Umbilical cord (tissue), 1 donor: ENCODE measurements at regions not wholly inside any gene's neighbourhood (a gene's known extent, or its start where the extent isn't known, plus 50 kb on each side); places are given as distances from the start of the nearest gene placed in this dataset.

Source experiments
- DNase-seq: peaks from one replicate; pipeline ENCODE4 v3.0.0-alpha.2; 2015; ENCODE audit warnings: low spot score

- DNase-seq: no peak
Measured at GRCh38 chr1:23639460-23640095, 52.0 kb upstream of the RPL11 start.

- no peak for DNase-seq
Measured at GRCh38 chr1:23638786-23639241, 52.8 kb upstream of the RPL11 start.

- DNase-seq: no peak
Measured at GRCh38 chr1:23638188-23638619, 53.4 kb upstream of the RPL11 start.

GRCh38 chr1:23636009-23636408 is 55.6 kb upstream of the RPL11 start:
- DNase-seq: no peak

GRCh38 chr1:23634840-23635651 is 56.6 kb upstream of the RPL11 start:
- peak; percentile 76 for DNase-seq

GRCh38 chr1:23634518-23634839 is 57.1 kb upstream of the RPL11 start:
- no peak for DNase-seq

GRCh38 chr1:23632479-23633160 is 59.0 kb upstream of the RPL11 start:
- no peak for DNase-seq

GRCh38 chr1:23629708-23630290 is 61.8 kb upstream of the RPL11 start:
- DNase-seq: no peak

GRCh38 chr1:23628951-23629387 is 62.6 kb upstream of the RPL11 start:
- DNase-seq: no peak

GRCh38 chr1:23627069-23627735 is 64.4 kb upstream of the RPL11 start:
- no peak for DNase-seq

GRCh38 chr1:23625929-23626535 is 65.6 kb upstream of the RPL11 start:
- DNase-seq: no peak

- no peak for DNase-seq
Measured at GRCh38 chr1:23625459-23625858, 66.1 kb upstream of the RPL11 start.

- DNase-seq: no peak
Measured at GRCh38 chr1:23624440-23624839, 65.1 kb upstream of the ID3 start.

GRCh38 chr1:23622284-23622683 is 63.0 kb upstream of the ID3 start:
- no peak for DNase-seq

- DNase-seq: no peak
Measured at GRCh38 chr1:23620605-23621004, 61.3 kb upstream of the ID3 start.

GRCh38 chr1:23619299-23620188 is 60.2 kb upstream of the ID3 start:
- no peak for DNase-seq

GRCh38 chr1:23618586-23619083 is 59.3 kb upstream of the ID3 start:
- no peak for DNase-seq

- no peak for DNase-seq
Measured at GRCh38 chr1:23617084-23617521, 57.8 kb upstream of the ID3 start.

GRCh38 chr1:23616292-23616824 is 57.1 kb upstream of the ID3 start:
- no peak for DNase-seq

- no peak for DNase-seq
Measured at GRCh38 chr1:23615852-23616251, 56.6 kb upstream of the ID3 start.
